CD14-positive monocyte (primary cell): ENCODE measurements at regions not wholly inside any gene's neighbourhood (a gene's known extent, or its start where the extent isn't known, plus 50 kb on each side); places are given as distances from the start of the nearest gene placed in this dataset.

Source experiments
- DNase-seq, 3 donors: peaks; one replicate each; pipeline ENCODE4 v3.0.0-alpha.2; 2011 to 2022
- H2AFZ ChIP-seq: 2 replicates; pipeline ENCODE4 v1.6.0; 2012; ENCODE audit warnings: mild to moderate bottlenecking, low read depth, low read length, inconsistent platforms; ENCODE audit not compliant: insufficient read depth, poor library complexity, severe bottlenecking
- H3K27ac ChIP-seq, 2 donors: 1 replicate in 1 of 2; 2 replicates in 1 of 2; pipeline ENCODE4 v1.5.1; 2012 to 2013; ENCODE audit warnings: low read length in 2 of 2, control low read depth in 1 of 2, inconsistent platforms in 1 of 2, low read depth in 1 of 2, mild to moderate bottlenecking in 1 of 2
- H3K27me3 ChIP-seq, 2 donors: one replicate each; pipeline versions ENCODE4 v1.6.0 to v1.6.1; 2011 to 2013; ENCODE audit warnings: low read length in 2 of 2; ENCODE audit not compliant: control insufficient read depth in 2 of 2, insufficient read depth in 2 of 2
- H3K36me3 ChIP-seq, 2 donors: replicated peaks in 1 of 2; 1 replicate in 1 of 2; 2 replicates in 1 of 2; pipeline versions ENCODE4 v1.5.1 to v1.6.1; 2012 to 2013; ENCODE audit warnings: low read length in 2 of 2, control low read depth in 1 of 2, inconsistent platforms in 1 of 2, mild to moderate bottlenecking in 1 of 2; ENCODE audit not compliant: insufficient read depth in 2 of 2, control insufficient read depth in 1 of 2
- H3K4me1 ChIP-seq, 2 donors: 1 replicate in 1 of 2; 2 replicates in 1 of 2; pipeline versions ENCODE4 v1.5.1 to v1.6.1; 2012 to 2013; ENCODE audit warnings: low read length in 2 of 2, control low read depth in 1 of 2, inconsistent platforms in 1 of 2, mild to moderate bottlenecking in 1 of 2, moderate library complexity in 1 of 2; ENCODE audit not compliant: insufficient read depth in 2 of 2, control insufficient read depth in 1 of 2
- H3K4me2 ChIP-seq: replicated peaks from 2 replicates; pipeline ENCODE3; 2012; ENCODE audit warnings: low read length, moderate library complexity, mild to moderate bottlenecking; ENCODE audit not compliant: poor library complexity, severe bottlenecking; ENCODE audit errors: extremely low read depth
- H3K4me3 ChIP-seq, 3 experiments: fragments of 200-600 bp in 1 of 3; sonication (generic) in 1 of 3; replicated peaks in 1 of 3; 1 replicate in 2 of 3; 2 replicates in 1 of 3; pipeline ENCODE4 v1.5.1; 2011 to 2013; ENCODE audit warnings: low read length in 3 of 3, mild to moderate bottlenecking in 3 of 3, control low read depth in 2 of 3, low read depth in 2 of 3, inconsistent platforms in 1 of 3, moderate library complexity in 1 of 3
- H3K79me2 ChIP-seq: 2 replicates; pipeline ENCODE4 v1.6.0; 2012; ENCODE audit warnings: mild to moderate bottlenecking, control low read depth, inconsistent platforms, low read length, moderate library complexity; ENCODE audit not compliant: insufficient read depth
- H3K9ac ChIP-seq: 2 replicates; pipeline ENCODE4 v1.6.0; 2017; ENCODE audit warnings: low read length, mild to moderate bottlenecking; ENCODE audit not compliant: insufficient read depth, poor library complexity, severe bottlenecking
- H3K9me3 ChIP-seq, 2 donors: replicated peaks in 1 of 2; 1 replicate in 1 of 2; 2 replicates in 1 of 2; pipeline versions ENCODE4 v1.5.1 to v1.6.1; 2012 to 2013; ENCODE audit warnings: low read length in 2 of 2, control low read depth in 1 of 2; ENCODE audit not compliant: control insufficient read depth in 1 of 2, insufficient read depth in 1 of 2
- H4K20me1 ChIP-seq: 2 replicates; pipeline ENCODE4 v1.6.0; 2012; ENCODE audit warnings: mild to moderate bottlenecking, low read length, control low read depth, moderate library complexity; ENCODE audit not compliant: insufficient read depth
- H3K27ac Mint-ChIP-seq, 7 donors: one replicate each; pipeline ENCODE4 v1.8.0; 2020; ENCODE audit warnings: mild to moderate bottlenecking in 7 of 7, mixed read lengths in 7 of 7, moderate library complexity in 6 of 7, inconsistent platforms in 2 of 7
- H3K27me3 Mint-ChIP-seq, 3 donors: one replicate each; pipeline ENCODE4 v1.8.0; 2021 to 2022; ENCODE audit warnings: low read depth in 3 of 3, mild to moderate bottlenecking in 3 of 3, mixed read lengths in 3 of 3, moderate library complexity in 3 of 3, inconsistent platforms in 1 of 3
- H3K36me3 Mint-ChIP-seq, 2 donors: one replicate each; pipeline ENCODE4 v1.8.0; 2020; ENCODE audit warnings: mixed read lengths in 2 of 2, inconsistent platforms in 1 of 2, mild to moderate bottlenecking in 1 of 2
- H3K4me1 Mint-ChIP-seq: one replicate; pipeline ENCODE4 v1.8.0; 2020; ENCODE audit warnings: mild to moderate bottlenecking, mixed read lengths
- H3K4me3 Mint-ChIP-seq, 2 donors: one replicate each; pipeline ENCODE4 v1.8.0; 2020; ENCODE audit warnings: mild to moderate bottlenecking in 2 of 2, mixed read lengths in 2 of 2, moderate library complexity in 1 of 2
- H3K9me3 Mint-ChIP-seq, 7 donors: one replicate each; pipeline ENCODE4 v1.8.0; 2020 to 2022; ENCODE audit warnings: mixed read lengths in 7 of 7, mild to moderate bottlenecking in 6 of 7, moderate library complexity in 6 of 7, inconsistent platforms in 2 of 7
- CTCF ChIP-seq: fragments of 200-600 bp; IDR thresholded peaks from one replicate; pipeline ENCODE4 v1.8.0; 2022; ENCODE audit warnings: antibody characterized with exemption, mild to moderate bottlenecking
- whole genome bisulfite sequencing: methylation state at CpG from one replicate; pipeline ENCODE4 v1.1.5; 2013; ENCODE audit warnings: missing lambda C conversion rate; ENCODE audit not compliant: insufficient coverage; 5-methylcytosine and 5-hydroxymethylcytosine counted together
- intact Hi-C, 2 donors: fragments of 100-400 bp; cut with micrococcal nuclease; formaldehyde crosslinking; loops; one replicate each; pipeline versions ENCODE4 v1.15.0 to v1.15.1; 2023

DNA sequence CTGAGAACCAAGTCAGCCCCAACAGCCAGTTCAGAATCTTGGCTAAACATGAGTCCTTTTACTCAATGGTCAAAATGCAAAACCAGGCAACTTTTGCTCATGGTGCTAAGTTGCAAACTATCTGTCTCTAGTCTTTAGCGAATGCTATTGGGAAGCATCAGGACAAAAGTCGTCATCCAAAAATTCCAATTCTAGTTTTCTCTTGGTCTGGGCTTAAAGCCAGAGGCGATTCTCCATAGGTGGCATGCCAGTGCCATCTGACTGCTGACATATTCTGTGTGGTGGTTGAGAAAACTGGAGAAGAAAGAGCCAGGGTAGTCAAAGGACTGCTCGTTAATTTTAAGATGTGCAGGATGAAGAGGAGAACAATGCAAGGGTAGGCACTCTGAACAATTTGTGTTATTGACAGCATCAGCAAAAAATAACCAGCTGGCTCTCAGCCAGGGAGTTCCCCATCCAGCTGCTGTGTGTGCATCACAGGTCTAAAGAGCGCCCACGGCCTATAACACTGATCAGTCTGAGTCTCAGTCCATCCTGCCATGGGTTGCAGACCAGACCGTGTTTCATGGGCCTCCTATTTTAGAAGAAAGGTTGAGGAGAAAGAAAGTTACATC, 313.6 kb downstream of the ALDH8A1 start:
- no peak overlapping the region for H3K4me3 Mint-ChIP-seq
- Histone ChIP-seq H2AFZ (no peak overlapping the region), H3K36me3 (no peaks in the 10 kb centered on the region), H3K4me1 (peaks cover 24 to 43% of the 10 kb centered on the region in 2 donors), H3K9ac (no peak overlapping the region), H3K27ac (no peak overlapping the region), H3K9me3 (no peaks in the 10 kb centered on the region), H3K4me3 (no peak overlapping the region), H3K27me3 (no peaks in the 10 kb centered on the region), H3K4me2 (no peak overlapping the region), H4K20me1 (no peaks in the 10 kb centered on the region), H3K79me2 (no peaks in the 10 kb centered on the region)
- intact Hi-C loops, result loop anchor here in 1 of 2 donors (10.0 kb wide), 1 partner anchor 191 kb away; no protein-coding TSS in a partner anchor
- H3K4me1 Mint-ChIP-seq, result peaks cover 42% of the 10 kb centered on the region
- no peak overlapping the region for H3K27ac Mint-ChIP-seq
- H3K36me3 Mint-ChIP-seq, result peaks cover 0 to 2% of the 10 kb centered on the region in 2 donors
- peaks cover 0 to 2% (median 0%) of the 10 kb centered on the region in 3 donors for H3K27me3 Mint-ChIP-seq
- DNase-seq, result peak in 1 of 3 donors; percentile 15
- H3K9me3 Mint-ChIP-seq, result peaks cover 0 to 4% (median 0%) of the 10 kb centered on the region in 7 donors
- WGBS, result 100% methylated on average over 5 of the region's 7 CpGs
- TF ChIP-seq CTCF, result no peak

- Histone ChIP-seq H3K4me2 (no peak overlapping the region), H3K27me3 (no peaks in the 10 kb centered on the region), H4K20me1 (no peaks in the 10 kb centered on the region), H3K9ac (no peak overlapping the region), H3K4me3 (no peak overlapping the region), H2AFZ (no peak overlapping the region), H3K9me3 (no peaks in the 10 kb centered on the region), H3K79me2 (no peaks in the 10 kb centered on the region), H3K36me3 (no peaks in the 10 kb centered on the region), H3K27ac (no peak overlapping the region), H3K4me1 (peaks cover 26 to 44% of the 10 kb centered on the region in 2 donors)
- H3K4me3 Mint-ChIP-seq, result no peak overlapping the region
- peak; percentile 21 to 61 (median 55) for DNase-seq
- H3K27ac Mint-ChIP-seq, result peak overlapping the region in 3 of 7 donors; percentile 4 to 33 (median 11)
- H3K4me1 Mint-ChIP-seq, result peaks cover 47% of the 10 kb centered on the region
- WGBS, result 0% methylated on average over 1 of the region's 3 CpGs
- intact Hi-C loops, result loop anchor here (5.0 to 10.0 kb wide), 2 partner anchors 103 to 190 kb away; no protein-coding TSS in a partner anchor
- TF ChIP-seq CTCF, result no peak
- H3K36me3 Mint-ChIP-seq, result no peaks in the 10 kb centered on the region
- peaks cover 0 to 4% (median 0%) of the 10 kb centered on the region in 7 donors for H3K9me3 Mint-ChIP-seq
- H3K27me3 Mint-ChIP-seq, result no peaks in the 10 kb centered on the region
Observed at GRCh38 chr6:134634966-134635365, 314.9 kb downstream of the ALDH8A1 start.
